RWPE2 (cell line): ENCODE measurements at regions not wholly inside any gene's neighbourhood (a gene's known extent, or its start where the extent isn't known, plus 50 kb on each side); places are given as distances from the start of the nearest gene placed in this dataset.

Experiments used
- ATAC-seq: fragments of 200-7000 bp; cut with Tn5 transposase; 3 replicates; pipeline ENCODE4 v1.9.1; 2021; ENCODE audit warnings: low read depth
- DNase-seq: peaks from one replicate; pipeline ENCODE4 v3.0.0-alpha.2; 2020; ENCODE audit warnings: low spot score
- H3K27ac ChIP-seq: fragments of 450-650 bp; 2 replicates; pipeline ENCODE4 v1.5.1; 2017; ENCODE audit warnings: mild to moderate bottlenecking; ENCODE audit not compliant: poor library complexity, severe bottlenecking
- H3K27me3 ChIP-seq: fragments of 250-450 bp; sonication (Bioruptor Pico); 2 replicates; pipeline ENCODE4 v1.5.1; 2021; ENCODE audit warnings: mild to moderate bottlenecking, moderate library complexity; ENCODE audit not compliant: insufficient read depth, poor library complexity, severe bottlenecking
- H3K36me3 ChIP-seq: fragments of 250-450 bp; sonication (Bioruptor Pico); 2 replicates; pipeline ENCODE4 v1.5.1; 2020; ENCODE audit warnings: low read depth, mild to moderate bottlenecking, moderate library complexity
- H3K4me1 ChIP-seq: fragments of 250-450 bp; sonication (Bioruptor Pico); 2 replicates; pipeline ENCODE4 v1.5.1; 2021; ENCODE audit warnings: mild to moderate bottlenecking, moderate library complexity; ENCODE audit not compliant: insufficient read depth, poor library complexity, severe bottlenecking
- H3K4me3 ChIP-seq: fragments of 250-450 bp; sonication (Bioruptor Pico); 2 replicates; pipeline ENCODE4 v1.5.1; 2021; ENCODE audit warnings: mild to moderate bottlenecking, moderate library complexity; ENCODE audit not compliant: severe bottlenecking
- H3K9me3 ChIP-seq: fragments of 250-450 bp; sonication (Bioruptor Pico); 2 replicates; pipeline ENCODE4 v1.5.1; 2021; ENCODE audit warnings: mild to moderate bottlenecking, moderate library complexity; ENCODE audit not compliant: severe bottlenecking
- CTCF ChIP-seq: fragments of 450-650 bp; IDR thresholded peaks from one replicate; pipeline ENCODE4 v1.5.1; 2017; ENCODE audit warnings: mild to moderate bottlenecking, moderate library complexity; ENCODE audit not compliant: poor library complexity, severe bottlenecking

GRCh38 chr16:63037761-63038396, 1001.6 kb upstream of the CDH8 start:
- no peak for TF ChIP-seq CTCF
- Histone ChIP-seq H3K4me3 (no peak overlapping the region), H3K4me1 (no peaks in the 10 kb centered on the region), H3K36me3 (no peaks in the 10 kb centered on the region), H3K27me3 (peaks cover 5% of the 10 kb centered on the region), H3K9me3 (no peaks in the 10 kb centered on the region), H3K27ac (no peak overlapping the region)
- DNase-seq: no peak
- no peak for ATAC-seq

- H3K9me3 ChIP-seq: no peaks in the 10 kb centered on the region
- H3K4me3 ChIP-seq: no peak overlapping the region
- ATAC-seq (no peak), DNase-seq (no peak)
- H3K27ac ChIP-seq: no peak overlapping the region
- H3K27me3 ChIP-seq: peaks cover 5% of the 10 kb centered on the region
- no peak for TF ChIP-seq CTCF
- H3K4me1 ChIP-seq: no peaks in the 10 kb centered on the region
- no peaks in the 10 kb centered on the region for H3K36me3 ChIP-seq
These were observed 982.5 kb upstream of the CDH8 start for GRCh38 chr16:63018581-63019223.

GRCh38 chr16:63008688-63009087, 972.5 kb upstream of the CDH8 start:
- TF ChIP-seq CTCF: no peak
- H3K27me3 ChIP-seq: no peaks in the 10 kb centered on the region
- no peaks in the 10 kb centered on the region for H3K36me3 ChIP-seq
- no peaks in the 10 kb centered on the region for H3K9me3 ChIP-seq
- DNase-seq (no peak), ATAC-seq (no peak)
- H3K4me3 ChIP-seq: no peak overlapping the region
- H3K27ac ChIP-seq: no peak overlapping the region
- H3K4me1 ChIP-seq: no peaks in the 10 kb centered on the region

- H3K4me3 ChIP-seq: no peak overlapping the region
- no peaks in the 10 kb centered on the region for H3K9me3 ChIP-seq
- no peaks in the 10 kb centered on the region for H3K36me3 ChIP-seq
- TF ChIP-seq CTCF: no peak
- H3K27me3 ChIP-seq: no peaks in the 10 kb centered on the region
- H3K4me1 ChIP-seq: no peaks in the 10 kb centered on the region
- no peak overlapping the region for H3K27ac ChIP-seq
- no peak for DNase-seq
- no peak for ATAC-seq
These were observed 969.1 kb upstream of the CDH8 start for GRCh38 chr16:63005356-63005755.

GRCh38 chr16:62989480-62989879, 953.2 kb upstream of the CDH8 start:
- ATAC-seq (no peak), DNase-seq (no peak)
- H3K4me3 ChIP-seq: no peak overlapping the region
- H3K9me3 ChIP-seq: no peaks in the 10 kb centered on the region
- no peak for TF ChIP-seq CTCF
- no peak overlapping the region for H3K27ac ChIP-seq
- H3K27me3 ChIP-seq: no peaks in the 10 kb centered on the region
- H3K4me1 ChIP-seq: no peaks in the 10 kb centered on the region
- no peaks in the 10 kb centered on the region for H3K36me3 ChIP-seq
